GM12892 (cell line): ENCODE measurements at regions not wholly inside any gene's neighbourhood (a gene's known extent, or its start where the extent isn't known, plus 50 kb on each side); places are given as distances from the start of the nearest gene placed in this dataset.

Source experiments
- POLR2A ChIP-seq: IDR thresholded peaks from 2 replicates; pipeline ENCODE4 v1.6.1; 2011; ENCODE audit warnings: low read depth, low read length, control low read depth
- POLR2AphosphoS5 ChIP-seq: IDR thresholded peaks from 2 replicates; pipeline ENCODE4 v1.6.1; 2011; ENCODE audit warnings: low read depth, low read length, control low read depth
- TAF1 ChIP-seq: IDR thresholded peaks from 2 replicates; pipeline ENCODE4 v1.6.1; 2011; ENCODE audit warnings: low read depth, mild to moderate bottlenecking, control low read depth, low read length, borderline replicate concordance

- TF ChIP-seq POLR2AphosphoS5 (no peak), POLR2A (no peak), TAF1 (no peak)
Observed at GRCh38 chr11:114970927-114971645, 292.8 kb downstream of the NXPE2 start.
